ENCODE measurements at regions not wholly inside any gene's neighbourhood (a gene's known extent, or its start where the extent isn't known, plus 50 kb on each side); places are given as distances from the start of the nearest gene placed in this dataset.

GRCh38 chr18:32875625-32876024 lies 102.8 kb upstream of the KLHL14 start:
- TF ChIP-seq, protein P1, sequence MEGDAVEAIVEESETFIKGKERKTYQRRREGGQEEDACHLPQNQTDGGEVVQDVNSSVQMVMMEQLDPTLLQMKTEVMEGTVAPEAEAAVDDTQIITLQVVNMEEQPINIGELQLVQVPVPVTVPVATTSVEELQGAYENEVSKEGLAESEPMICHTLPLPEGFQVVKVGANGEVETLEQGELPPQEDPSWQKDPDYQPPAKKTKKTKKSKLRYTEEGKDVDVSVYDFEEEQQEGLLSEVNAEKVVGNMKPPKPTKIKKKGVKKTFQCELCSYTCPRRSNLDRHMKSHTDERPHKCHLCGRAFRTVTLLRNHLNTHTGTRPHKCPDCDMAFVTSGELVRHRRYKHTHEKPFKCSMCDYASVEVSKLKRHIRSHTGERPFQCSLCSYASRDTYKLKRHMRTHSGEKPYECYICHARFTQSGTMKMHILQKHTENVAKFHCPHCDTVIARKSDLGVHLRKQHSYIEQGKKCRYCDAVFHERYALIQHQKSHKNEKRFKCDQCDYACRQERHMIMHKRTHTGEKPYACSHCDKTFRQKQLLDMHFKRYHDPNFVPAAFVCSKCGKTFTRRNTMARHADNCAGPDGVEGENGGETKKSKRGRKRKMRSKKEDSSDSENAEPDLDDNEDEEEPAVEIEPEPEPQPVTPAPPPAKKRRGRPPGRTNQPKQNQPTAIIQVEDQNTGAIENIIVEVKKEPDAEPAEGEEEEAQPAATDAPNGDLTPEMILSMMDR (IDR thresholded peaks at IDR 0.05 in 4 of 5, conservative IDR thresholded peaks at IDR 0.05 in 1 of 5) = no peak
- TF ChIP-seq POLR2A (IDR thresholded peaks at IDR 0.05) = no peak
- no peaks in the 10 kb centered on the region for H3K27me3 ChIP-seq
- in situ Hi-C loops (cut with MboI; ENCODE audit: low sequenced_read_pairs in 4 of 4) (no loop called here), intact Hi-C loops (cut with DNase I; ENCODE audit: low total_unique reads) (no loop called here)
- H3K36me3 ChIP-seq = no peaks in the 10 kb centered on the region
- H3K4me3 ChIP-seq = no peak overlapping the region
- H3K9me3 ChIP-seq = no peaks in the 10 kb centered on the region
- DNase-seq (no peak), ATAC-seq (no peak)
- no peaks in the 10 kb centered on the region for H3K4me1 ChIP-seq
- no peak overlapping the region for H3K27ac ChIP-seq

- ATAC-seq = no peak
- intact Hi-C loops (cut with DNase I; ENCODE audit: low total_unique reads) (loop anchor here (2.0 kb wide), 1 partner anchor 45 kb away; no protein-coding TSS in a partner anchor), in situ Hi-C loops (cut with MboI; ENCODE audit: low sequenced_read_pairs in 4 of 4) (no loop called here)
- TF ChIP-seq POLR2A (IDR thresholded peaks at IDR 0.05) = no peak
- TF ChIP-seq, protein P1 (IDR thresholded peaks at IDR 0.05 in 4 of 5, conservative IDR thresholded peaks at IDR 0.05 in 1 of 5) = no peak
- no peak for DNase-seq
- Histone ChIP-seq H3K9me3 (no peaks in the 10 kb centered on the region), H3K4me3 (no peak overlapping the region), H3K4me1 (no peaks in the 10 kb centered on the region), H3K27ac (no peak overlapping the region), H3K36me3 (no peaks in the 10 kb centered on the region), H3K27me3 (peaks cover 0 to 2% (median 0%) of the 10 kb centered on the region in 3 donors)
Measured at GRCh38 chr18:32871786-32872185, 99.0 kb upstream of the KLHL14 start.

- peaks cover 0 to 2% (median 0%) of the 10 kb centered on the region in 3 donors for H3K27me3 ChIP-seq
- no peak overlapping the region for H3K27ac ChIP-seq
- no peak overlapping the region for H3K4me3 ChIP-seq
- no peaks in the 10 kb centered on the region for H3K4me1 ChIP-seq
- ATAC-seq = no peak
- H3K36me3 ChIP-seq = no peaks in the 10 kb centered on the region
- H3K9me3 ChIP-seq = no peaks in the 10 kb centered on the region
- in situ Hi-C loops (cut with MboI; ENCODE audit: low sequenced_read_pairs in 4 of 4) = no loop called here
- intact Hi-C loops (cut with DNase I; ENCODE audit: low total_unique reads) = loop anchor here (2.0 kb wide), 1 partner anchor 46 kb away; no protein-coding TSS in a partner anchor
- TF ChIP-seq, protein P1 (IDR thresholded peaks at IDR 0.05 in 4 of 5, conservative IDR thresholded peaks at IDR 0.05 in 1 of 5) = no peak
- TF ChIP-seq POLR2A (IDR thresholded peaks at IDR 0.05) = no peak
- DNase-seq = no peak
Measured at GRCh38 chr18:32870611-32871010, 97.8 kb upstream of the KLHL14 start.

DNA sequence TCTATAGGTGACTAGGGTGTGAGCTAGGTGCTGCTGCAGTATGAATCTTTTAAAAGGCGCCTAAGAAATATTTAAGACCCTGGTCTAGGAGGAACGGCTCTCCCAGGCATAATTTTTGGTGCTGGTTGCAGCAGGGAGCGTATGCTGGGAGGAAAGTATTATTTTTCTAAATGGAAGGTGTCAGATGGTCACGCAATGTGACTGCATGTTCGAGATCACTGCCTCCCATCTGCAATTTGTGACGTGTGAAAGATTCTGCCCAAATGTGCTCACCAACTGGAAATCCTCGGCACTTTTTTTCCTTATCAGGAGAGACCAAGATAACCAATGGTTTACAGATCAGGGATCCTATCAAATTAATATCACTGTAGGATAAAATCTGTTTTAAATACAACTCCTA lies 95.6 kb upstream of the KLHL14 start:
- Histone ChIP-seq H3K4me1 (no peaks in the 10 kb centered on the region), H3K27me3 (peaks cover 0 to 2% (median 0%) of the 10 kb centered on the region in 3 donors), H3K4me3 (no peak overlapping the region), H3K27ac (no peak overlapping the region), H3K36me3 (no peaks in the 10 kb centered on the region), H3K9me3 (no peaks in the 10 kb centered on the region)
- in situ Hi-C loops (cut with MboI; ENCODE audit: low sequenced_read_pairs in 4 of 4) = no loop called here
- ATAC-seq (no peak), DNase-seq (no peak)
- no peak for TF ChIP-seq POLR2A (IDR thresholded peaks at IDR 0.05)
- TF ChIP-seq, protein P1 (IDR thresholded peaks at IDR 0.05 in 4 of 5, conservative IDR thresholded peaks at IDR 0.05 in 1 of 5) = no peak
- intact Hi-C loops (cut with DNase I; ENCODE audit: low total_unique reads) = no loop called here

DNA sequence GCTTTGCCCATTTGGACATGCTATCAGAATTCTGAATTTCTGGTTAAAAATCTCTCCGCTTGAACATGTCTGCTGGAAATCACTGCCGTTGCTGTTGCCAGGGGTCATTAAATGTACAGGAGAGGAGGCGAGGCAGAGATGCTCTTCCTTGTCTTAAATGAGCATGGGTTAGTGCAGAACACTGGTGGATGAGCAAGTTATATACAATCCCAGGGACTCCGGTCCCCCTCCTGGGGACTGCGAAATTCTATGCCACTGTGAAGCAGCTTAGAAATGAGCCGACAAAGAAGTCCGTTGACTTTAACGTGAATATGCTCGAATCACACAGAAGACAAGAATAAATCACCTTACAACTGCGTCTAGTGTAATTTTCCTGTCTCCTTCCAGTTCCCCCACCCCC lies 95.1 kb upstream of the KLHL14 start:
- H3K4me1 ChIP-seq = no peaks in the 10 kb centered on the region
- intact Hi-C loops (cut with DNase I; ENCODE audit: low total_unique reads) = no loop called here
- in situ Hi-C loops (cut with MboI; ENCODE audit: low sequenced_read_pairs in 4 of 4) = no loop called here
- DNase-seq (no peak), ATAC-seq (no peak)
- H3K27ac ChIP-seq = no peak overlapping the region
- H3K27me3 ChIP-seq = peaks cover 0 to 2% (median 0%) of the 10 kb centered on the region in 3 donors
- H3K9me3 ChIP-seq = no peaks in the 10 kb centered on the region
- H3K4me3 ChIP-seq = no peak overlapping the region
- TF ChIP-seq, protein P1 (IDR thresholded peaks at IDR 0.05 in 4 of 5, conservative IDR thresholded peaks at IDR 0.05 in 1 of 5) = no peak
- TF ChIP-seq POLR2A (IDR thresholded peaks at IDR 0.05) = no peak
- no peaks in the 10 kb centered on the region for H3K36me3 ChIP-seq
